HCT116 (cell line): ENCODE measurements at regions not wholly inside any gene's neighbourhood (a gene's known extent, or its start where the extent isn't known, plus 50 kb on each side); places are given as distances from the start of the nearest gene placed in this dataset.
"Not testable (repeated sequence)": the region's sequence is repeated elsewhere in the genome, so short reads cannot be mapped to it uniquely, and the experiment has no call there.

Experiments
- ATAC-seq: fragments of 200-7000 bp; cut with Tn5 transposase; 2 replicates; pipeline ENCODE4 v1.9.1; 2020; ENCODE audit warnings: mild to moderate bottlenecking, moderate library complexity
- BruUV-seq: library from RNA; stranded (reverse); fragments of 400-500 nt; replicated peaks from 2 replicates; lab custom pipeline; 2021; lab: Mats Ljungman, UMichigan
- CTCF ChIA-PET: fragments of 300-600 bp; sonication (Branson Sonifier 250); formaldehyde crosslinking; loops from one replicate; lab custom pipeline; 2021; ENCODE audit warnings: antibody characterized with exemption; lab: Charles Lee
- POLR2A ChIA-PET: fragments of 300-600, 350-600 bp; sonication (Branson Sonifier 250); formaldehyde crosslinking; loops from one replicate; lab custom pipeline; 2021; ENCODE audit warnings: antibody characterized with exemption; lab: Charles Lee
- RAD21 ChIA-PET, 2 experiments: fragments of 300-600 bp; sonication (Branson Sonifier 250); formaldehyde crosslinking; loops; one replicate each; lab custom pipeline; 2023; ENCODE audit warnings: low total read pairs in 2 of 2; ENCODE audit not compliant: uncharacterized antibody in 2 of 2, unreplicated experiment in 2 of 2, low non-redundant PET in 1 of 2; lab: Charles Lee
- DNase-seq: peaks from one replicate; pipeline ENCODE4 v3.0.0-alpha.2; 2010; ENCODE audit warnings: low read depth, low spot score
- H2AFZ ChIP-seq: fragments of 200-600 bp; shearing (Covaris generic), sonication (generic); 2 replicates; pipeline ENCODE4 v1.6.1; 2017; ENCODE audit warnings: low read depth, mixed run types, mixed read lengths, antibody characterized with exemption, low read length; ENCODE audit not compliant: poor library complexity, severe bottlenecking
- H3K27ac ChIP-seq: 2 replicates; pipeline ENCODE4 v1.5.1; 2012; ENCODE audit warnings: low read depth, low read length
- H3K27me3 ChIP-seq: fragments of 200-600 bp; sonication (generic); 2 replicates; pipeline ENCODE4 v1.6.1; 2016; ENCODE audit warnings: mixed run types, low read length, mixed read lengths; ENCODE audit not compliant: insufficient read depth
- H3K36me3 ChIP-seq, 2 experiments: fragments of 200-500 bp in 1 of 2; fragments of 200-600 bp in 1 of 2; sonication (Bioruptor generic) in 1 of 2; sonication (generic) in 1 of 2; 2 replicates each; pipeline versions ENCODE4 v1.5.1 to v1.6.1; 2014 to 2016; ENCODE audit warnings: low read length in 2 of 2, inconsistent platforms in 1 of 2, mixed read lengths in 1 of 2, mixed run types in 1 of 2; ENCODE audit not compliant: insufficient read depth in 2 of 2, control insufficient read depth in 1 of 2
- H3K4me1 ChIP-seq, 2 experiments: fragments of 200-600 bp in 1 of 2; sonication (generic) in 1 of 2; 2 replicates each; pipeline versions ENCODE4 v1.5.1 to v1.6.1; 2012 to 2017; ENCODE audit warnings: low read length in 2 of 2, inconsistent platforms in 1 of 2, mild to moderate bottlenecking in 1 of 2, mixed read lengths in 1 of 2, mixed run types in 1 of 2, moderate library complexity in 1 of 2; ENCODE audit not compliant: insufficient read depth in 2 of 2, control insufficient read depth in 1 of 2
- H3K4me2 ChIP-seq: fragments of 200-600 bp; sonication (generic); 2 replicates; pipeline ENCODE4 v1.6.1; 2017; ENCODE audit warnings: mixed run types, low read length, mixed read lengths
- H3K4me3 ChIP-seq, 2 experiments: fragments of 200-600 bp in 1 of 2; sonication (generic) in 1 of 2; replicated peaks in 1 of 2; 2 replicates each; pipeline ENCODE4 v1.5.1; 2011 to 2016; ENCODE audit warnings: low read length in 2 of 2, control low read depth in 1 of 2, low read depth in 1 of 2, mild to moderate bottlenecking in 1 of 2, mixed read lengths in 1 of 2, mixed run types in 1 of 2
- H3K79me2 ChIP-seq: fragments of 200-600 bp; sonication (generic); 2 replicates; pipeline ENCODE4 v1.6.1; 2017; ENCODE audit warnings: mild to moderate bottlenecking, mixed run types, low read length, moderate library complexity, mixed read lengths; ENCODE audit not compliant: insufficient read depth
- H3K9ac ChIP-seq: fragments of 200-600 bp; sonication (generic); 2 replicates; pipeline ENCODE4 v1.6.1; 2016; ENCODE audit warnings: low read length, mixed read lengths
- H3K9me2 ChIP-seq: fragments of 200-600 bp; sonication (generic), shearing (Covaris generic); 2 replicates; pipeline ENCODE4 v1.6.1; 2017; ENCODE audit warnings: mixed run types, mild to moderate bottlenecking, moderate library complexity; ENCODE audit not compliant: insufficient read depth
- H3K9me3 ChIP-seq, 2 experiments: fragments of 200-500 bp in 1 of 2; fragments of 200-600 bp in 1 of 2; sonication (Bioruptor generic) in 1 of 2; sonication (generic) in 1 of 2; 2 replicates each; pipeline ENCODE4 v1.6.1; 2014 to 2017; ENCODE audit warnings: low read length in 2 of 2, mixed read lengths in 2 of 2, inconsistent platforms in 1 of 2, low read depth in 1 of 2, mild to moderate bottlenecking in 1 of 2, mixed run types in 1 of 2, moderate library complexity in 1 of 2; ENCODE audit not compliant: control insufficient read depth in 1 of 2, insufficient read depth in 1 of 2
- H4K20me1 ChIP-seq: fragments of 200-600 bp; sonication (generic), shearing (Covaris generic); 2 replicates; pipeline ENCODE4 v1.6.1; 2017; ENCODE audit warnings: mixed run types, mild to moderate bottlenecking, moderate library complexity; ENCODE audit not compliant: insufficient read depth
- RAD21 ChIP-seq: IDR thresholded peaks from 2 replicates; pipeline ENCODE4 v1.6.1; 2012; ENCODE audit warnings: low read depth, mild to moderate bottlenecking
- intact Hi-C: fragments of 100-400 bp; cut with micrococcal nuclease; formaldehyde crosslinking; loops from 2 replicates; pipeline ENCODE4 v1.10.0; 2022
- TF ChIP-seq, protein P1 (sequence below), 3 experiments: fragments of 200-600 bp in 1 of 3; sonication (generic) in 1 of 3; IDR thresholded peaks in 2 of 3; conservative IDR thresholded peaks in 1 of 3; 2 replicates each; pipeline ENCODE4 v1.5.1; 2012 to 2017; ENCODE audit warnings: low read depth in 2 of 3, low read length in 2 of 3, antibody characterized with exemption in 1 of 3, borderline replicate concordance in 1 of 3, control low read depth in 1 of 3, mild to moderate bottlenecking in 1 of 3, mixed read lengths in 1 of 3, mixed run types in 1 of 3, moderate library complexity in 1 of 3; ENCODE audit not compliant: insufficient read depth in 1 of 3

DNA sequence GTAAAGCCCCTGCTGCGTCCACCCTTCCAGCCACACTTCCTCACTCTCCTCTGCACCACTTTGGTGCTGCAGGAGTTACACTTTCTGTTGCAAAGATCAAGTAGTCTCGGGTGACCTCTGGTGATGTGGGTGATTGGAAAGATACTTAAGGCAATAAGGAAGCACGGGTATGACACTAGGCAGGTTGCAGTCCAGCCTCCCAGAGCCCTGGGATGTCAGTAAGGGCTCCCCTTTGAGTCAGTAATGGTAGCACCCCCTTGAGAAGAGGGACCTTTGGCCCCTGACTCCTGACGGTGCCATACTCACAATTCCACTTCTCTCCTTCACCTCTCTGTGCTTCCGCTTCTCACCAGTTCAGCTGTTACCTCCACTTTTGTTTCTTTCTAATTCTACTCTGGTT, 84.1 kb upstream of the KIF2A start:
- RAD21 ChIA-PET, CTCF ChIA-PET, H3K27me3 ChIP-seq, ATAC-seq, BruUV-seq, H3K4me1 ChIP-seq, H3K79me2 ChIP-seq, H3K9ac ChIP-seq, H3K4me3 ChIP-seq, H3K9me3 ChIP-seq, H3K9me2 ChIP-seq, H4K20me1 ChIP-seq, H3K36me3 ChIP-seq, H3K27ac ChIP-seq, H2AFZ ChIP-seq, H3K4me2 ChIP-seq, POLR2A ChIA-PET, DNase-seq: not testable (repeated sequence)
- intact Hi-C loops = loop anchor here (5.0 kb wide), 1 partner anchor 555 kb away; no protein-coding TSS in a partner anchor

DNA sequence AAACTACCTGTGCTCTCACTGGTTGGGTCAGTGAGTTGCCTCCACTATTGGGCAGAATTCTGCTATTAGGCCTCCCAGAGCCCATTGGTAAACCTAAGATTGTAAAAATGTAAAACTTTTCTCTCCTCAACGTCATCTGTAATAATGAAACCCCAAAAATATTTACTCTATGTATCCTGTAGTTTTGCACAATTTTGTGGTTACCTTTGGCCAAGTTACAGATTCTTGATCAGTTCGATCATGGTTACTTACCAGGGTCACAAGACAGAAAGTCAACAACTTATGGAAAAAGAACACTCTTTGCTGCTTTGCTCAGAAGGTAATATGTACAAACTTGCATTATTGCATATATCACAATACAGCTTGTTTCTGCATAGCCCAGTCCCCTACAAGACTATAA, 83.7 kb upstream of the KIF2A start:
- BruUV-seq, CTCF ChIA-PET, DNase-seq: not testable (repeated sequence)

DNA sequence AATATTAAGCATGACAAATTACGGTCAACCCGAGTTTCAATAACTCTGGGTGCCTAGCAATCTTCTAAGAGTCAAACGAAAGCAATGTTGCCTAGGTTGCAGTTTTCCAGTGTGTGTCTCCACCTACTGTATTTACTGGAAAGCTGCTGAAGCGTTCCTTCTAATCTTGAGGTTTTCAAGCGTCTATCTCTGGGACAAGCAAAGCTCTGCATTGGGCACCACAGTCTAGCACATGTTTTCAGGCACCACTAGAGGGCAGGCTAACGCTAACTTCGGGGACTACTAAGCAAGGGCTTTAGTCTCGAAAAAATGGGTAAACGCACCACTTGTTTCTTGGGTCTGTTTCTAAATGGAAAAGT, 82.7 kb upstream of the KIF2A start:
- H3K27me3 ChIP-seq, H3K4me1 ChIP-seq, H3K36me3 ChIP-seq, H3K79me2 ChIP-seq, H4K20me1 ChIP-seq, BruUV-seq, H3K4me3 ChIP-seq, H3K9me2 ChIP-seq, H3K9ac ChIP-seq, H3K27ac ChIP-seq, DNase-seq, H3K9me3 ChIP-seq, H2AFZ ChIP-seq: not testable (repeated sequence)
- TF ChIP-seq RAD21 = peak; percentile 57
- TF ChIP-seq, protein P1, sequence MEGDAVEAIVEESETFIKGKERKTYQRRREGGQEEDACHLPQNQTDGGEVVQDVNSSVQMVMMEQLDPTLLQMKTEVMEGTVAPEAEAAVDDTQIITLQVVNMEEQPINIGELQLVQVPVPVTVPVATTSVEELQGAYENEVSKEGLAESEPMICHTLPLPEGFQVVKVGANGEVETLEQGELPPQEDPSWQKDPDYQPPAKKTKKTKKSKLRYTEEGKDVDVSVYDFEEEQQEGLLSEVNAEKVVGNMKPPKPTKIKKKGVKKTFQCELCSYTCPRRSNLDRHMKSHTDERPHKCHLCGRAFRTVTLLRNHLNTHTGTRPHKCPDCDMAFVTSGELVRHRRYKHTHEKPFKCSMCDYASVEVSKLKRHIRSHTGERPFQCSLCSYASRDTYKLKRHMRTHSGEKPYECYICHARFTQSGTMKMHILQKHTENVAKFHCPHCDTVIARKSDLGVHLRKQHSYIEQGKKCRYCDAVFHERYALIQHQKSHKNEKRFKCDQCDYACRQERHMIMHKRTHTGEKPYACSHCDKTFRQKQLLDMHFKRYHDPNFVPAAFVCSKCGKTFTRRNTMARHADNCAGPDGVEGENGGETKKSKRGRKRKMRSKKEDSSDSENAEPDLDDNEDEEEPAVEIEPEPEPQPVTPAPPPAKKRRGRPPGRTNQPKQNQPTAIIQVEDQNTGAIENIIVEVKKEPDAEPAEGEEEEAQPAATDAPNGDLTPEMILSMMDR (IDR thresholded peaks at IDR 0.05 in 2 of 3, conservative IDR thresholded peaks at IDR 0.05 in 1 of 3; ENCODE audit: borderline replicate concordance in 1 of 3, insufficient read depth in 1 of 3, low read depth in 2 of 3, low read length in 2 of 3) = peak; percentile 27 to 54 (median 35); a peak in 3 of 6 replicates
- RAD21 ChIA-PET = interaction anchor here (0.7 to 0.9 kb wide), 2 partner anchors 121 to 180 kb away, joined by 3 to 4 read pairs; partner anchors contain the start of gene DIMT1 (in 1 of the 2)
- CTCF ChIA-PET = interaction anchor here (1.8 kb wide), 1 partner anchor 130 kb away, joined by 17 read pairs; no protein-coding TSS in a partner anchor
- POLR2A ChIA-PET = interaction anchor here (0.7 kb wide), 1 partner anchor 14 kb away, joined by 3 read pairs; no protein-coding TSS in a partner anchor
- intact Hi-C loops = loop anchor here (5.0 kb wide), 1 partner anchor 554 kb away; no protein-coding TSS in a partner anchor
- peak overlapping the region; percentile 23; the same call in 1 of the 2 replicates for H3K4me2 ChIP-seq
- ATAC-seq = peak; percentile 99

More for the DNA sequence above, 83.7 kb upstream of the KIF2A start:
- RAD21 ChIA-PET, H3K9ac ChIP-seq, H3K9me3 ChIP-seq, POLR2A ChIA-PET, H2AFZ ChIP-seq, H3K79me2 ChIP-seq, H4K20me1 ChIP-seq, ATAC-seq, H3K9me2 ChIP-seq, H3K4me2 ChIP-seq, H3K4me3 ChIP-seq, H3K27me3 ChIP-seq, H3K4me1 ChIP-seq, H3K27ac ChIP-seq, H3K36me3 ChIP-seq: not testable (repeated sequence)
- intact Hi-C loops = loop anchor here (5.0 kb wide), 1 partner anchor 555 kb away; no protein-coding TSS in a partner anchor
